Loucy (cell line): ENCODE measurements at regions not wholly inside any gene's neighbourhood (a gene's known extent, or its start where the extent isn't known, plus 50 kb on each side); places are given as distances from the start of the nearest gene placed in this dataset.

Experiments used
- H2AFZ ChIP-seq: fragments of 200-600 bp; sonication (generic); 2 replicates; pipeline ENCODE4 v1.6.0; 2016; ENCODE audit warnings: antibody characterized with exemption, mild to moderate bottlenecking, low read length, moderate library complexity
- H3F3A ChIP-seq: fragments of 200-600 bp; 2 replicates; pipeline ENCODE4 v1.6.0; 2016; ENCODE audit warnings: antibody characterized with exemption, low read depth, mild to moderate bottlenecking
- H3K27me3 ChIP-seq: fragments of 200-600 bp; sonication (generic); 2 replicates; pipeline ENCODE4 v1.6.1; 2014; ENCODE audit warnings: low read length, mild to moderate bottlenecking; ENCODE audit not compliant: insufficient read depth, poor library complexity, severe bottlenecking
- H3K36me3 ChIP-seq: fragments of 200-600 bp; sonication (generic); 2 replicates; pipeline ENCODE4 v1.6.1; 2016; ENCODE audit warnings: low read length; ENCODE audit not compliant: insufficient read depth
- H3K4me1 ChIP-seq: fragments of 200-600 bp; sonication (generic); 2 replicates; pipeline ENCODE4 v1.5.1; 2014; ENCODE audit warnings: low read length, mild to moderate bottlenecking; ENCODE audit not compliant: insufficient read depth, poor library complexity, severe bottlenecking
- H3K4me2 ChIP-seq: fragments of 200-600 bp; sonication (generic); 2 replicates; pipeline ENCODE4 v1.6.0; 2014; ENCODE audit warnings: antibody characterized with exemption, low read length, low read depth, mild to moderate bottlenecking; ENCODE audit not compliant: poor library complexity, severe bottlenecking
- H3K4me3 ChIP-seq: fragments of 200-600 bp; sonication (generic); 2 replicates; pipeline ENCODE4 v1.5.1; 2014; ENCODE audit warnings: low read length, mild to moderate bottlenecking, mixed read lengths; ENCODE audit not compliant: poor library complexity, severe bottlenecking
- H3K79me2 ChIP-seq: fragments of 200-600 bp; sonication (generic); 2 replicates; pipeline ENCODE4 v1.6.1; 2014; ENCODE audit warnings: low read length; ENCODE audit not compliant: insufficient read depth
- H3K9ac ChIP-seq: fragments of 200-600 bp; sonication (generic); 2 replicates; pipeline ENCODE4 v1.6.0; 2014; ENCODE audit warnings: mild to moderate bottlenecking, low read depth, low read length, moderate library complexity; ENCODE audit not compliant: poor library complexity, severe bottlenecking
- H3K9me2 ChIP-seq: fragments of 200-600 bp; sonication (generic); replicated peaks from 2 replicates; pipeline ENCODE4 v1.6.1; 2016; ENCODE audit warnings: low read depth, low read length, mixed read lengths
- H3K9me3 ChIP-seq: fragments of 200-600 bp; sonication (generic); 2 replicates; pipeline ENCODE4 v1.6.1; 2014; ENCODE audit warnings: mild to moderate bottlenecking, antibody characterized with exemption, low read length, low read depth; ENCODE audit not compliant: insufficient read depth
- H4K20me1 ChIP-seq: fragments of 200-600 bp; sonication (generic); 2 replicates; pipeline ENCODE4 v1.6.0; 2014; ENCODE audit warnings: antibody characterized with exemption, low read length, mild to moderate bottlenecking; ENCODE audit not compliant: insufficient read depth, poor library complexity, severe bottlenecking
- EZH2phosphoT487 ChIP-seq: fragments of 200-600 bp; IDR thresholded peaks from 2 replicates; pipeline ENCODE4 v1.6.1; 2018; ENCODE audit warnings: antibody characterized with exemption, mild to moderate bottlenecking, moderate library complexity, borderline replicate concordance
- TF ChIP-seq, protein P1 (sequence below): fragments of 200-600 bp; sonication (generic); conservative IDR thresholded peaks from 2 replicates; pipeline ENCODE4 v1.5.1; 2014; ENCODE audit warnings: mild to moderate bottlenecking, antibody characterized with exemption, low read length

DNA sequence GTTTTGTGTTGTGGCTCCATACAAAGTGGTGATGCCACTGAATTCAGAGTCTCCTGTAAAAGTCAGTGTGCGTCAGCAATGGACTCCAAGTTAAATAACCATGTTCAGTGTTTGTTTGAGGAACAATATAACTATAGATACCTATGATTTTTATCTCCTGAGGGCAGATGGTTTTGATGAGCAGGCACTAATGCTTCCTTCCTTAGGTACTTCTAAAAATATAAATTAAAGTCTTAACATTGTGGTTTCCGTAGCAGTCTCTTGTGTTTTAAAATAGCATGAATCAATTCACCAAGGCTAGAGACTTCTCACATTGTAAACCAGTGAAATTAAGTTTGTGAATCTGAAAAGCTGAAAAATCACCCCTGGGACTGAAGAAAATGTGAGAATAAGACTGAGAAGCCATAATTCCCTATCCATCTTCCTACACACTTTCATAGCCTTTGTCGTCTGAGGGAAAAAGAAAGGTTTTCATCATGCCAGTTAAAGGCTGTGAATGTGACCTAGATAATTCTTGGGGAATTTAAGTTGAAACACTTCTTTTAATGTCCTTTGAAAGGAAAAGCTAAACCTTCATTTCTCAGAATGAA is 1502.9 kb downstream of the CDH11 start:
- no peaks in the 10 kb centered on the region for H3F3A ChIP-seq
- no peak overlapping the region for H2AFZ ChIP-seq
- H3K36me3 ChIP-seq = no peaks in the 10 kb centered on the region
- TF ChIP-seq, protein P1, sequence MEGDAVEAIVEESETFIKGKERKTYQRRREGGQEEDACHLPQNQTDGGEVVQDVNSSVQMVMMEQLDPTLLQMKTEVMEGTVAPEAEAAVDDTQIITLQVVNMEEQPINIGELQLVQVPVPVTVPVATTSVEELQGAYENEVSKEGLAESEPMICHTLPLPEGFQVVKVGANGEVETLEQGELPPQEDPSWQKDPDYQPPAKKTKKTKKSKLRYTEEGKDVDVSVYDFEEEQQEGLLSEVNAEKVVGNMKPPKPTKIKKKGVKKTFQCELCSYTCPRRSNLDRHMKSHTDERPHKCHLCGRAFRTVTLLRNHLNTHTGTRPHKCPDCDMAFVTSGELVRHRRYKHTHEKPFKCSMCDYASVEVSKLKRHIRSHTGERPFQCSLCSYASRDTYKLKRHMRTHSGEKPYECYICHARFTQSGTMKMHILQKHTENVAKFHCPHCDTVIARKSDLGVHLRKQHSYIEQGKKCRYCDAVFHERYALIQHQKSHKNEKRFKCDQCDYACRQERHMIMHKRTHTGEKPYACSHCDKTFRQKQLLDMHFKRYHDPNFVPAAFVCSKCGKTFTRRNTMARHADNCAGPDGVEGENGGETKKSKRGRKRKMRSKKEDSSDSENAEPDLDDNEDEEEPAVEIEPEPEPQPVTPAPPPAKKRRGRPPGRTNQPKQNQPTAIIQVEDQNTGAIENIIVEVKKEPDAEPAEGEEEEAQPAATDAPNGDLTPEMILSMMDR = no peak
- TF ChIP-seq EZH2phosphoT487 = no peak
- H3K4me2 ChIP-seq = no peak overlapping the region
- H3K4me1 ChIP-seq = no peaks in the 10 kb centered on the region
- H3K9me3 ChIP-seq = no peaks in the 10 kb centered on the region
- H3K79me2 ChIP-seq = no peaks in the 10 kb centered on the region
- no peaks in the 10 kb centered on the region for H4K20me1 ChIP-seq
- H3K9me2 ChIP-seq = no peaks in the 10 kb centered on the region
- no peaks in the 10 kb centered on the region for H3K27me3 ChIP-seq
- no peak overlapping the region for H3K4me3 ChIP-seq
- H3K9ac ChIP-seq = no peak overlapping the region

DNA sequence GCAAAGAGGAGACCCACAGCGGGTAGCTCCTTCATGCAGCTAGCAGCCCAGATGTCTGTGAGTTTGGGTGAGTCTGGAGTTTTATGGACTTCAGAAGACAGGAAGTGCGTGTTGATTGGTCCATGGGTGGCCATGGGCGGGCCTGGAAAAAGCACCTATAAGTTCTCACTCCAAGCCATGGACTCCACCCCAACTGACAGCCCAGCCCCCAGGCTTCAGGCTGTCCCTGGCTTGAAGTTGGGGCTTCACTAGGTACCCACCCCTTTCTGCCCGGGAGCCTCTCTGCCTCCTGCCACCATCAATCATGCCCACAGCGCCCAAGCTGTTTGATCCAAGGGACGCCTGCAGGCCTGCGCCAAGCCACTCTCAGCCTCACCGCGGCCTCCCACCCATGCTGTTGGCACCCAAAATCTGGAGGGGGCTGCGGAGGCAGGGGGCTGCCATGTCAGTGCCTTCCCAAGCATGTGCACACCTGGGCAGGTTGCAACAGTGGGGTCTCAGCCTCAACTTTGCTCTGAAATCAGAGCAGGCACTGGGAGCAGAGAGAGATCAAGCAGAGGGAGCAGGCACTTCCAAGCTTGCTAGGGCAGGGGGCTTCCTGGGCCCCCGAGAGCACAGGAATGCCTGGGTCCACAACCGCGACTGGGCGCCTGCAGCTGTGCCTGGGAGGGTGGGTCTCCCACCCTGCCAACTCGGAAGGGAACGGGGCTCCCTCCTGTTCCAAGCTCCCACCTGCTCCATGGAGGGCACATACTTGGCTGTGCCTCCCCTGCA is 1503.7 kb downstream of the CDH11 start:
- Histone ChIP-seq H3K79me2 (no peaks in the 10 kb centered on the region), H2AFZ (no peak overlapping the region), H3K9me2 (no peaks in the 10 kb centered on the region), H3F3A (no peaks in the 10 kb centered on the region), H3K4me1 (no peaks in the 10 kb centered on the region), H3K9me3 (no peaks in the 10 kb centered on the region), H3K27me3 (no peaks in the 10 kb centered on the region), H3K4me3 (no peak overlapping the region), H3K36me3 (no peaks in the 10 kb centered on the region), H4K20me1 (no peaks in the 10 kb centered on the region), H3K4me2 (no peak overlapping the region), H3K9ac (no peak overlapping the region)
- no peak for TF ChIP-seq EZH2phosphoT487
- TF ChIP-seq, protein P1 = no peak

DNA sequence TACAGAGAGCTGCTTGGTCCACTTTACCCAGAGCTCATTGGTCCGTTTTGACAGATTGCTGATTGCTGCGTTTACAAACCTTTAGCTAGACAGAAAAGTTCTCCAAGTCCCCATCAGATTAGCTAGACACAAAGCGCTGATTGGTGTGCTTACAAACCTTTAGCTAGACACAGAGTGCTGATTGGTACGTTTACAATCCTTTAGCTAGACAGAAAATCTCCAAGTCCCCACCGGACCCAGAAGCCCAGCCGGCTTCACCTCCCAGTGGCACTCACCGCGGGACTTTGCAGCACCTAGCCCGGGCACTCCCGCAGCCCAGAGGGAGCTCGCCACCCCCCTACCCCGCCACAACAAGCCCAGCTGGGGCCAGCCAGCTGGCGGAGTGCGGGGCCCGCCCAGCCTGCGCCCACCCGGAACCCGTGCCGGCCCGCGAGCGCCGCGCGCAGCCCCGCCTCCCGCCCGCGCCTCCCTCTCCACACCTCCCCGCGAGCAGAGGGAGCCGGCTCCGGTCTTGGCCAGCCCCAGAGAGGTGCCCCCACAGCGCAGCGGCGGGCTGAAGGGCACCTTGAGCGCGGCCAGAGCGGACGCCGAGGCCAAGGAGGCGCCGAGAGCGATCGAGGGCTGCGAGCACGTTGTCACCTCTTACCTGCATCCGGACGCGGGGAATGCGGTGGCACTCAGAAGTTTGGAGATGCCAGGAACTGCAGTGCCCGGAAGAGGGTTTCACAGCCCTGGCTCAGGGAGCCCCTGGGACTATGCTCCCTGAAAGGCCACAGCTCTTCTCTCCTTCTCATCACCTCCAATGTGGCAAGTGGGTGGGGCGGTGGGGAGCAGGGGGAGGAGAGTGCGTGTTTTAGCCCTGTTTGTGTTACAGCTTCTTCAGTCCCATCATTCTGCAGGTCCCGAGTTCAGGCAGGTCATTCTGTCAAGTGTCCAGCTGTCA is 1504.5 kb downstream of the CDH11 start:
- TF ChIP-seq, protein P1 = no peak
- TF ChIP-seq EZH2phosphoT487 = no peak
- Histone ChIP-seq H2AFZ (no peak overlapping the region), H3K9me3 (no peaks in the 10 kb centered on the region), H3K27me3 (no peaks in the 10 kb centered on the region), H3K4me3 (no peak overlapping the region), H3K4me1 (no peaks in the 10 kb centered on the region), H3K4me2 (no peak overlapping the region), H3K9me2 (no peaks in the 10 kb centered on the region), H3F3A (no peaks in the 10 kb centered on the region), H3K79me2 (no peaks in the 10 kb centered on the region), H4K20me1 (no peaks in the 10 kb centered on the region), H3K9ac (no peak overlapping the region), H3K36me3 (no peaks in the 10 kb centered on the region)
